GM21526 (cell line): ENCODE measurements at regions not wholly inside any gene's neighbourhood (a gene's known extent, or its start where the extent isn't known, plus 50 kb on each side); places are given as distances from the start of the nearest gene placed in this dataset.

Source experiments
- ATAC-seq: cut with Tn5 transposase; IDR thresholded peaks from one replicate; pipeline ENCODE4 v1.9.1; 2021; ENCODE audit warnings: moderate library complexity; ENCODE audit not compliant: unreplicated experiment, low FRiP score

DNA sequence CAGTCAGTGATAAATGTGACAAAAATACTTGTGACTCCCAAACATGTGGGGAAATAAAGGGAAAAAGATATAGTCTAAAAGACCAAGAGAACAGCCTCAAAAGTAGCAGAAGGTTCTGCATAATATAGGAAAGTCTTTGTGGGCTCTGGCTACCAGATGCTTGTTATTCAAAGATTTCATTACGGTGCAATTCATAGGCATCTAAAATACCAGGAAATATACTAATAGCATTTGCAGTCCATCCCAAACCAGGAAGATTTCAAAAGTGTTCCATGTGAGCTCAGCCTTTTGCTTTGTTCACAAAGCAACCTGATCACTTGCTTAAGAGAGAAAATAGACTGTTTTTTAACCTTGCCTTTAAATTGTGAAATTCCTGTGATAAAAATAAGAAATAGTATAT is 506.7 kb upstream of the MARCKS start:
- no peak for ATAC-seq

DNA sequence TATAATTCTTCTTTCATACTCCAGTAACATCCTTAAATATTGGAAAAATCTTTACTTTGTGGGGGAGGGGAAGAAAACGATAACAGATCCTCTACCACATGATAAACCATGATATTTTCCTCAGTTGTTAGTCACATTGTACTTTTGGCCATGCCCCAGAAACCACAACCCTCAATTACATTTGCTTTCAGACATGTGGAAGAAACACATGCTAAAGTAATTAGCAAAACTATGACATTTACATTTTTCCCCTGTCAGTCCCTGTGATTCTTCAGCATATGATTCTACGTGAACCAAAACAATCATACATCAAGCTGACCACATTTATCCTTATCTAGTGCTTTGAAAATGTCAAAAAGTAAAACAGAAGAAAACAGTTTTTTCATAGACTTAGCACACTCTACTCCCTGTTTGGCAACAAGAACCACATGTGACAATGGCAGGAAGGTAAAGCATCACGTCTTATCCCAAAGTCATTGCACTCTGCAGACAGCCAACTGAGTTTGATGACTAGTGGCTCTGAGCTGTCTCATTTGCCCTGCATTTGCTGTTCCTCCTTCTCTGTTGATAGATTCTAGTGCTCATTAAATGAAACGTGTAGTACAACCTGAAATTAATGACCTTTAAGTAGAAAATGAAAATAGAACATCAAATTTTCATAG is 505.8 kb upstream of the MARCKS start:
- no peak for ATAC-seq

DNA sequence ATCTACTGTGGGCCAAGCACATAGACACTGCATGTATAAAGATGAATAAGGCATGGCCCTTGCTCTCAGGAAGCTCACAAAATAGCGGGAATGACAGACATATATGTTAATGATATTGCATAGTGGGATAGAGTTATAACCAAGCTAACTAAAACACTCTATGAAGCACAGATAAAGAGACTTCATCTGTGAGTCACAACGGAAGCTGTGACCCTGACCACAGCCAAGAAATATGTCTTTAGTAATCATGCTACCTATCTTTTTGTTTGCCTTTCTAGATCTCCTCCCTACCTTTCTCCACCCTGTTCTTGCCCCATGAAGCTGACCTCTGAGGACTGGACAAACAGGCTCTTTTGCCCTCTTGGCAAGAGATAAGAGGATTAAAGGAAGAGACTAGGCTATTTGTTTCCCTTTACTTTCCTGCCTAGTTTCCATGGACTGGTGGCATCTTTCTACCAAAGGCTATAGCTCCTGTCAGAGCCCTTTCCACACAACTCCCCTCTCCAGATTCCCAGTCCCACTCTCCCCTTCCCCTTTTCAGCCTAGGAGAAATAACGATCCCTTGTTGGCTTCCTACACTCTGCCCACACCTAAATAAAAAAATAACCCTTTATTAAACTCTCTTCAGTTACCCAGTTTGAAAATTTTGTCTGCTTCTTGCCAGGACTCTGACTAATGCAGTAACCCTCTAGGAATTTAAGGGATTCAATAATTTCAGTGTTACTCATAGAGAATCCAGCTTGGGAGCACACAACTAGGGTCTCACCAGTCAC is 504.9 kb upstream of the MARCKS start:
- ATAC-seq, result no peak

DNA sequence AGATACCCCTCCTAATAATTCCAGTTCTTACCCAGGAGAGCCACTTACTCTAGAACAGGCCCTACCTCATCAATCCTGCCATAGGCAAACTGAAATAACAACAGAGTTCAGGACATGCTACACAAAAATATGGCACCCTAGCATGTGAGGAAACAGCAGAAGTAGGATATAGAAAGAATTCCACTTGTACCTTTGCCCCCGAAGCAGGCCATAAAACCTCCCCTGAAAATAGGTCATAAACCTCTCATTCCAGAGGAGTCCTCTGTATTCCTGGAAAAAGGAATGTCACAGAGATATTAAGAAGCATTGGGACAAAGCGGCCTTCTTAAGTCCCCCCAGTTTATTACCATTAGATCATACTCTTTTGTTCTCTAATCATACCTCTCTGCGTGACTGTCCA is 504.3 kb upstream of the MARCKS start:
- no peak for ATAC-seq

DNA sequence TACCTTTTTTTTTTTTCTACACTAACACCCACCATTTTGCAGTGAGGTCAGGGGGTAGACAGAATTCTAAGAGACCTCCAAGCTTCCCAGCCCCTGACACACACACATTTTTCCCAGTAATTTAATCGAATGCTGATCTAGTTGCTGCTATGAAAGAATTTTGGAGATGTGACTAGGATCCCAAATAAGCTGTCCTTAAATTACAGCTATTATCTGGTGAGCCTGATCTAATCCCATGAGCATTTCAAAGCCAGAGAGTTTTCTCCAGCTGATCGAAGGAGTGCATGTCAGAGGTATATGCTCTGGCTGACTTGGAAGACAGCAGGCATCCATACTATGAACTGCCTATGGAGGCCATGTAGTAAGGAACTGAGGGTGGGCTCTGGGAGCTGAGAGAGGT is 503.8 kb upstream of the MARCKS start:
- ATAC-seq, result no peak

DNA sequence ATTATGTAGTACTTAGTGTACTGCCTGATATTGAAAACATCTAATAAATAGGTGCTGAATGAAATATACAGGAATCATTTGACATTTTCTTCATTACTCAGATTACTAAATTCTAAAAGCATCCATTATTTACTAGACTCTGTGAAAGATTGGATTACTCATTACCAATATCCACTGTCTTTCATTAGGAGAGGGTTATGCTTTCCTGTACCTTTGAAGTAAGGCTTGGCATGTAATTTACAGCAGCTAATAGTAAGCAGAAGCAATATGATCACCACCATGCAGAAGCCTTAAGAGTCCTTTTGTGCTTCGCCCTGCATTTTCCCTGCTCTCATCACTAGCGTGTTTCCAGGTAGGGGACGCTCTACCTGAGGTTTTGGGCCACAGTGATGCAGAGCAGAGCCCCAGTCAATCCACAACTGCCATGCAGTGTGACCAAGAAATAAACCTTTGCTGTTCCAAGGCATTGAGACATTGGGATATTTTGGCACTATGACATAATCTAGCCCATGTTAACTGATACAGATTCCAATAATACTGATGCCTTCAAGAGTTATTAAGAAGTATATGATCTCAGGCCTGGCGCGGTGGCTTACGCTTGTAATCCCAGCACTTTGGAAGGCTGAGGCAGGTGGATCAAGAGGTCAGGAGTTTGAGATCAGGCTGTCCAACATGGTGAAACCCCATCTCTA is 502.8 kb upstream of the MARCKS start:
- no peak for ATAC-seq

DNA sequence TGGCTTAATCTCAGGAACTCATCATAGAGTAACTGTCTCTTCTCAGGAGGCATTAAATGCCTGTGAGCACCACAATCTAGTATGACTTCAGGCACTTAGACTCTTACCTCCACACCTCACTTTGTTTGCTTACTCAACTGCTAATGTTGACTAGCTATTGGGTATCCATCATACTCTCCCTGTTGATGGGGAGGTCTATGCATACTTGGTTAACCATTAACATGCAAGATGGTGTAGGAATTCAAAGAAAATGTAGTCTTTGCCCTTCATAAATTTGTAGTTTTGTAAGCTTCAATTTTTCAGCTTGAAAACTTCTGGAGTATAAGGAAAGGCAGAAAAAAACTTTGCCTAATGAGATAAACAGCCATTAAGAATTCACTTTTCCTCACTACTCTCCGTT is 501.0 kb upstream of the MARCKS start:
- ATAC-seq, result no peak

DNA sequence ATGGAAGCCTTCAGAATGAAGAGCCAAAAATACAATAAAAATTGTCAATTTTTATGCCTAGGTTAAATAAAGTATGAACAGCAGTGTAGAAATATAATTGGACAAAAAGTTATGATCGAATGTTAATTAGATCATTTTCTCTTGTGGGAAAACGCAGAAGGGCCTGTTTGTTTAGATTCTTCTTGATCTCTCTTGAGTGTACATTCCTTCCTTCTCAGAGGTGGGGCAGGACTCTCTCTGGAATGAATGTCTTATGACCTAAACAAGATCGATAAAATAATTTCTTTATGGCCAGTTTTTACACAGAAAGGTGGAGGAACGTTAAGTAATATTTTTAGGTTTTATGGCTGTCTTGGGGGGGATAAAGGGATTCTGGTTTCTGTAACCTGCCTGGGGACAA is 500.1 kb upstream of the MARCKS start:
- no peak for ATAC-seq

DNA sequence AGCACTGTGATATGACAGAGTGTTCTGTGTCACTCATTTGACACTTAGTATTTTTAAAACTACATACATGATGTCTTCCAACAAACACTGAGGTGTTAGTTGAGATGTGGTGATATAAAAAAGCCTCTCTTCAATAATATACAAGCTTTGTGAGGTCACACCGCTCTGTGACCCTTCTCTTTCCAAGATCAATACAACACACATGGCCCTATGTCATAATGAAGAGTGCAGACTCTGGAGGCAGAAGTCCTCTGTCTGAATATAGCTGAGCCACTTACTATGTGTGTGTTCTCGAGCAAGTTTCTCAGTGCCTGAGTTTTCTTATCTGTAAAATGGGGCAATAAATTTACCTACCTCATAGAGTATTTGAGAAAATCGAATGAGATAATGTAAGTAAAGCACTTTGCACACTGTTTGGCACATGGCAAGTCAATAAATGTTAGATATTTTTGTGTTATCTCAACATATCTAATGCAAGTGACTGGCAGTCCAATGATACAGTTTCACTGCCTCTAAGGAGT is 499.0 kb upstream of the MARCKS start:
- no peak for ATAC-seq

DNA sequence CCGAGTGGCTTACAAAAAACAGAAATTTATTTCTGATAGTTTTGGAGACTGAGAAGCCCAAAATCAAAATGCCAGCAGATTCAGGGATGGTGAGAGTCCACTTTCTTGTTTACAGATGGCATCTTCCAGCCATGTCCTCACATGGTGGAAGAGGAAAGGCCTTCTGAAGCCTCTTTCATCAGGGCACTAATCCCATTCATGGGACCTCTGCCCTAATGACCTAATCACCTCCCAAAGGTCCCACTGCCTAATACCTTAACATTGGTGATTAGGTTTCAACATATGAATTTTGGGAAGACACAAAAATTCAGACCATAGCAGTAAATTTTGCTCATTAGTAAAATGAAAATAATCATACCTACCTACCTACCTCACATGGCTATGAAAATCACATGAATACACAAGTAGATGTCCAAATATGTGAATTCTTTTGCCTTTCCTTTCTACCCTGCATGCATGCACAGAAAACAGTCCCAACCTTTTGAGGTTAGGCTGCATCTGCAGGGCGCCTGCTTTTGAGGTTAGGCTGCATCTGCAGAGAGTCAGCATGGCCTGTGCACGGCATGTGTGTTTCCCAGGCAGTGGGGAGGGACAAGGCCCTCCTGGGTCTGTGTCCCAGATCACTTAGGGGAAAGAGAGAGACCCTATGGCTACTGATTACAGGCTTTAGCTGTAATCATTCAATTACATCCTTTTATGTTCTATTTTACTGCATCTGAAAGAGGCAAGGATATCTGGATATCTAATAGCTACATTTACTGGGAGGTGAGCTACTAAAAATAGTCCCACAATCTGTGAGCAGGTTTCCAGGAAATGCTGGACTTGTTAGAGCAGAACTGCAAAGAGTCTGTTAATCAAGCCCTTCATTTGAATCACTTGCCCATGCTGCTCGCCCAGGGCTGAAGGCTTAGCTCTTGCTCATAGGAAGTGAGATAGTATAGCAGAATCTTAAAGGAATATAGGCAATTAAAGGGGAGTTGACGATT is 497.7 kb upstream of the MARCKS start:
- ATAC-seq, result no peak

DNA sequence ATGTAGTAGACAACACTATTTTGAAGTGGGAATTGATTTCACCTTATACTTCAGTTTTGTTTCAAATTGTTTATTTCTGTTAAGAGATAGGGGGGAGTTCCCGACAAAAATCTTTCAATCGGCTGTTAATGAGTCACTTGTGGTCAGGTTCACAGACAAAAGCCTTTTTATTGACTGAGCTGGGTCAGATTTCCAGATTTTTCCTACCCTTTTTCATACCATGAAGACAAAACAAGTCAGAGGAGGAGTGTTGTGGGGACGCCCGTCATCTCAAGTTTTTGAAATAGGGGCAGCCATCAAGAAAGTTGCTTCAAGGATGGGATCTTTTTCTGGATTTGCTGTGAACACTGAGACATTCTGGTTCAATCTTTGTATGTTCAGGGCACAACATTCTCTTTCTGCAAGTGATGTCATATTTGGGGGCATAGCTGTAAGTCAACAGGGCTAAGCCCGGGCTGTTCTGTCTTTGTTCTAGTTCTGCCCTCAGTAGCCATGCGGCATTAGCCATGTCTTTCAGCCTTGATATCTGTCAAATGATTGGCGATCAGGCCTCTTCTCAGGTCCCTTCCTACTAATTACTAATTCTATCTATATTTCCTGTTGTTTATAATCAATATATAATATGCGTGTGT is 496.0 kb upstream of the MARCKS start:
- no peak for ATAC-seq

DNA sequence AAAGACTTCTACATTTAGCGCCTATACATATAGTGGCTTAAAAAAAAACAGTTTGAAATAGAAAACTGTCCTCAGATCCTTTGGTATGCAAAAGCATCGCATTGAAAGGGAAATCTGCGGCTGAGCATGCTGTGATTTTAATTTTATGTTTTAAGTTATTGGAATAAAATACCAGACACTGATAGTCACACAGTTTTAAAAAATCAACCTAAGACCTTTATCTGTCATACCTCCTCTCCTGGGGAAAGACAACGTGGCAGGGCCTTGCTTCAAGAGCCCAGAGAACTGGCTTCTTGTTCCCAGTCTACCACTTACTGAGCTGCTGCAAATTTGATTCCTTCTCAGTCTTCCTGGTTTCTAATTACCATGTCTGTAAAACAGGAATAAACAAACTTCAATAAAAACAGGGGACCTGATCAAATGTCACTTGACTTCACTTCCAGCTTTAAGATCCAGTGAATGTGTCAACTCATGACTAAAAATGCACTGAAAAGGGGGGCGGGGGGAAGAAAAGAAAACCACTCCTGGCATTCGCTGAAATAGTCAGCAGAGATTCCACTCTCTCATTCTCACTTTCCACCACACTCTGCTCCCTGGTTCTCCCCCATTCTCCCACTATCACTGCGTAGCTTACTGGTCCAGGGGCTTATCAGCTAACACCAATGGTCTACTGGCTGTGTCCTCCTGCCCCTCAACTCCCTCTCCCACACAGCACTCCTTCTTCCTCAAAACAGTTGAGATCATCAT is 494.7 kb upstream of the MARCKS start:
- ATAC-seq, result no peak

DNA sequence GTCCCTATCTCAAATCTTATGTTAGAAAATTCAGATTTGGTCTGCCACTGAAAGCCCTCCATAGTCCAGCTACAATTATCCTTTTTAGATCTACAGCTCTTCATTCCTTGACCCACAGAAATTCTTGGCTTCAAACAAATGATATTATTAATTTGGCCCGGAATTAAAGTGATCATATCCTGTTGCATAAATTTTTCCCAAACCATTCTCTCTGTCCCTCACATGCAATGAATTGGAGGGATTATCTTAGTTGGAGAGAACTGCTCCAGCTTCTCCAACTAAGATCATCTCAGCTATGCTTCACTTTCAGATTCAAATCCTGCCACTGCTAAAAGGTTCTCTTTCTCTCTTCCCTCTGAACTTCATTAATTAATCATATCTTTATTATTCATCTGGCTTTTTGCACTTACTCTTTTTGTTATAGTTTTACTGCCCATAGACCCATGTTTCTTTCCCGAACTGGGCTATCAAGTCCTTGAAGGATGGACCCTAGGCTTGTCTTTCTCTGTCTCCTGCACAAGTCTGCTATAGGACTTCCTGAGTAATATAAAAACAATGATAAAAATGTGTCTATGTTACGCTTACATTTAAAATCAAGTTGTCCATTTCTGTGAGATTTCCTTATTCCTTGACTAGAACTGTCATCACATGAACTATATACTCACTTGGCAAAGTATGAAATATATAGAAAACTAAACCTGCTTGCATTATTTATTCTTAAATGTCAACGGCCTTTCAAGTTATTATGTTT is 493.9 kb upstream of the MARCKS start:
- no peak for ATAC-seq

DNA sequence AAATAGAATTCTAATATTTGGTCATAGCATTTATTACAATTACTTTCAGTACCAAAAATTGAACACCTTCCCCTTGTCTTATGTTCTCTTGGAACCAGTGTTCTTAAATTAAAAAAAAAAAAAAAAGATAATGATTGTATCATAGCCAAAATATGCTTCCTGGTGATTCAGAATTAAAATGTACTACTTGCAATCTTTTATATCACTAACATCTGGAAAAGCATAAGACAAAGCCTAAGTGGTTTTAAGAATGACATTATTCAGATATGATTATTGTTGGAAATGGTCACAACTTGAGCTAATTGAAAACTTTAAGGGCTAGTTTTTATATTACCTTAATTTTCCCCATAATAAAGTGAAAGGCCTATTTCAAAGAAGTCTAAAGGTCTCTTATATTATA is 493.3 kb upstream of the MARCKS start:
- ATAC-seq, result no peak

DNA sequence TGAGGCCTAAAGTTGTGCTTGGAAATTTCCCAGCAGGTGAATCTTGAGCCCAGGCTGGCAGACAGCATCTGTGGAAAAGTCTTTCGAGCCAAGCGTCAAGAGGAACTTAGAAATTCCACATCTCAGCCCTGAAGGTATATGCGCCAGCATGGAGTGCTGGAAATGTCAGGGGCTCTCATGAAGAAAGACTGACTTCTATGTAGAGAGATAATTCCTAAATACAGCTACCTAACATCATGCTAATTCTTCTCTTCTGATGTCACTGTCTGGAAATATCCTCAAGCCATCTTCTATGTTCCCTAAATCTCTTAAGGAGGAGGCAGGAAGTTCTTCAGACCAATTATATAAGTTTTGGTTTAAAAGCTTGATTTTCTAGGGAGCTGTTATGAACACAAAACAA is 492.4 kb upstream of the MARCKS start:
- ATAC-seq, result no peak

DNA sequence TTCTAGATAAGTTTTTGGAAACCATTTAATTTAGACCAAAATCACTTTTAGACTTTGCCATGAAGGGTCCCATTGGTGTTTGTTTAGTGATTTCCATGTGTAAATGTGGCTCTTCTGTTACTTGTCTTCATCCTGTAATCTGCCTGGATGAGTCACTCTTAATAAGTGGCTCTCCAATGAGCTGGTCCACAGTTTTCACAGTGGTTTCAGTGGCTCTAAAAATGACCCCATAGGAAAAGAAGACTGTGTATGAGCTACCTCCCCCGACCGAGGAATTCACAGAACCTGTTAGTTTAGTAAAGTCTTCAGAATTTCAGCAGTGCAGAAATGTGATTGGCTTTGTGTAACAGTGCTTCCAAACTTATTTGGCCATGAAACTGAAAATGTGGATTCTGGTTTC is 492.0 kb upstream of the MARCKS start:
- ATAC-seq, result no peak

DNA sequence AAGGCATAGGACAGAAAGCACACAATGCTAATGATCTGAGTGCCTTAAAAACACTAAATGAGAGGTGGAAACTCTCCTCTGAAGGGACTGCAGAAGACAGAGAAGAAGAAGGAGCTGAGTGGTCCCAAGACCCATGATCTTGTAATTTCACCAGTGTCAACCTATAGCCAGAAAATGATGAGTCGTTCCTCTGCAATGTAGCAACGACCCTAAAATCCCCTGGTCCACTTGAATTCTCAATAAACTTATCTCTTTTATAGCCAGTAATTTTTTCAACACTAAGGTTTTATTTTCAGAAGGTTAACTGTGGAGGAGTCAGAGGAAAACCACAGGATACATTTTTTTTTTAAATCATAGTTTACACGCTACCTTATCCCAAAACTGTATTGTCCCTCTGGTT is 490.6 kb upstream of the MARCKS start:
- no peak for ATAC-seq
